Trophoblast cell (in vitro differentiated cells and primary cell): ENCODE measurements at regions not wholly inside any gene's neighbourhood (a gene's known extent, or its start where the extent isn't known, plus 50 kb on each side); places are given as distances from the start of the nearest gene placed in this dataset.

ENCODE experiments used
- DNase-seq, 2 donors: peaks; one replicate each; pipeline ENCODE4 v3.0.0-alpha.2; 2016
- H2AFZ ChIP-seq: 2 replicates; pipeline ENCODE4 v1.6.1; 2013; ENCODE audit warnings: low read length, moderate library complexity, mild to moderate bottlenecking; ENCODE audit not compliant: insufficient read depth, poor library complexity
- H2AK5ac ChIP-seq: 2 replicates; pipeline ENCODE4 v1.6.1; 2013; ENCODE audit warnings: mild to moderate bottlenecking, low read length
- H2BK120ac ChIP-seq: 2 replicates; pipeline ENCODE4 v1.6.1; 2013; ENCODE audit warnings: low read length, mild to moderate bottlenecking, moderate library complexity; ENCODE audit not compliant: insufficient read depth, poor library complexity
- H2BK12ac ChIP-seq: 2 replicates; pipeline ENCODE4 v1.6.1; 2013; ENCODE audit warnings: mild to moderate bottlenecking, low read length, moderate library complexity
- H2BK5ac ChIP-seq: 2 replicates; pipeline ENCODE4 v1.6.1; 2013; ENCODE audit warnings: low read length, low read depth, moderate library complexity, mild to moderate bottlenecking; ENCODE audit not compliant: poor library complexity
- H3K14ac ChIP-seq: 2 replicates; pipeline ENCODE4 v1.6.1; 2013; ENCODE audit warnings: mild to moderate bottlenecking, low read length
- H3K18ac ChIP-seq: 2 replicates; pipeline ENCODE4 v1.6.1; 2013; ENCODE audit warnings: mild to moderate bottlenecking, low read length
- H3K23ac ChIP-seq: 2 replicates; pipeline ENCODE4 v1.6.1; 2013; ENCODE audit warnings: low read length
- H3K27ac ChIP-seq: 2 replicates; pipeline ENCODE4 v1.5.1; 2013; ENCODE audit warnings: low read depth, mild to moderate bottlenecking, inconsistent platforms, low read length, moderate library complexity
- H3K27me3 ChIP-seq: 2 replicates; pipeline ENCODE4 v1.6.1; 2013; ENCODE audit warnings: inconsistent platforms, mild to moderate bottlenecking, low read length, moderate library complexity; ENCODE audit not compliant: insufficient read depth
- H3K36me3 ChIP-seq, 2 experiments: 1 replicate in 1 of 2; 2 replicates in 1 of 2; pipeline ENCODE4 v1.6.1; 2013; ENCODE audit warnings: low read length in 2 of 2, mild to moderate bottlenecking in 2 of 2, moderate library complexity in 1 of 2; ENCODE audit not compliant: insufficient read depth in 2 of 2, control insufficient read depth in 1 of 2
- H3K4ac ChIP-seq: 2 replicates; pipeline ENCODE4 v1.6.1; 2013; ENCODE audit warnings: low read depth, mild to moderate bottlenecking, low read length, moderate library complexity
- H3K4me1 ChIP-seq, 2 experiments: 1 replicate in 1 of 2; 2 replicates in 1 of 2; pipeline ENCODE4 v1.6.1; 2013; ENCODE audit warnings: low read length in 2 of 2, mild to moderate bottlenecking in 2 of 2, moderate library complexity in 1 of 2; ENCODE audit not compliant: insufficient read depth in 2 of 2, control insufficient read depth in 1 of 2
- H3K4me2 ChIP-seq: 2 replicates; pipeline ENCODE4 v1.6.1; 2013; ENCODE audit warnings: inconsistent platforms, mild to moderate bottlenecking, low read length, moderate library complexity
- H3K4me3 ChIP-seq: 2 replicates; pipeline ENCODE4 v1.5.1; 2013; ENCODE audit warnings: mild to moderate bottlenecking, low read depth, low read length, inconsistent platforms
- H3K79me1 ChIP-seq: one replicate; pipeline ENCODE4 v1.6.1; 2013; ENCODE audit warnings: low read length
- H3K79me2 ChIP-seq: 2 replicates; pipeline ENCODE4 v1.6.1; 2013; ENCODE audit warnings: low read length, mild to moderate bottlenecking; ENCODE audit not compliant: control insufficient read depth, insufficient read depth, poor library complexity
- H3K9ac ChIP-seq: 2 replicates; pipeline ENCODE4 v1.6.1; 2013; ENCODE audit warnings: mild to moderate bottlenecking, low read length
- H3K9me3 ChIP-seq: 2 replicates; pipeline ENCODE4 v1.6.1; 2013; ENCODE audit warnings: low read depth, mild to moderate bottlenecking, control low read depth, inconsistent platforms, low read length; ENCODE audit not compliant: insufficient read depth
- H4K12ac ChIP-seq: 2 replicates; pipeline ENCODE4 v1.6.1; 2013; ENCODE audit warnings: low read depth, mild to moderate bottlenecking, low read length, moderate library complexity
- H4K8ac ChIP-seq: 2 replicates; pipeline ENCODE4 v1.6.1; 2013; ENCODE audit warnings: low read depth, mild to moderate bottlenecking, low read length, moderate library complexity
- H4K91ac ChIP-seq: one replicate; pipeline ENCODE4 v1.6.1; 2013; ENCODE audit warnings: low read depth, mild to moderate bottlenecking, low read length, moderate library complexity
- WGBS: extraction: QIAGEN DNeasy Blood & Tissue Kit; methylation state at CpG from one replicate; pipeline ENCODE4 v1.1.7; 2013; ENCODE audit warnings: missing lambda C conversion rate; ENCODE audit not compliant: insufficient read length, insufficient coverage; ENCODE audit errors: extremely low coverage; 5-methylcytosine and 5-hydroxymethylcytosine counted together

DNA sequence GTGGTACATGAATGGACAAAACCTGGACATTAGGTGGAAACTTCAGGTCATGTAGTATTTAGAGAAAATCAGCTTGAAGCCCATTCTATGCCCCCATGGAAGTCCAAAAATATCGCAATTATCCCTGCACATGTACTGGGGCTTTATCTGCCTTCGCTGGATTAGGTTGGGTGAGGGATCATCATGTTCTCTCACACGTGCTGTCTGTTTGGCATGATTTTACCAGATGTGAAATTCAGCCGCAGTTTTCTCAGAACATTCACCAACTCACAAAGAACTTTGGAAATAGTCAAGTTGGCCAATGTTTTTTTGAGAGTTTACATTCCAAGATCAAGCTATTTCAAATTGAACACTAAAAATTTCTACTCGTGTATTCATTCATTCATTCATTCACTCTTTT is 459.8 kb upstream of the CITED2 start:
- Histone ChIP-seq H4K12ac (no peak overlapping the region), H4K91ac (no peak overlapping the region), H2BK5ac (no peak overlapping the region), H3K14ac (no peak overlapping the region), H2BK12ac (no peak overlapping the region), H3K4me1 (no peaks in the 10 kb centered on the region), H3K36me3 (no peaks in the 10 kb centered on the region), H3K9ac (no peak overlapping the region), H3K18ac (no peak overlapping the region), H3K79me1 (no peaks in the 10 kb centered on the region), H3K27me3 (no peaks in the 10 kb centered on the region), H3K23ac (no peak overlapping the region), H3K4me3 (no peak overlapping the region), H2AFZ (no peak overlapping the region), H3K9me3 (no peaks in the 10 kb centered on the region), H2AK5ac (no peak overlapping the region), H3K27ac (no peak overlapping the region), H3K4me2 (no peak overlapping the region), H3K79me2 (no peaks in the 10 kb centered on the region), H3K4ac (no peak overlapping the region), H4K8ac (no peak overlapping the region), H2BK120ac (no peak overlapping the region)
- WGBS = no CpG with 5 or more reads among the region's 5 CpGs
- no peak for DNase-seq

DNA sequence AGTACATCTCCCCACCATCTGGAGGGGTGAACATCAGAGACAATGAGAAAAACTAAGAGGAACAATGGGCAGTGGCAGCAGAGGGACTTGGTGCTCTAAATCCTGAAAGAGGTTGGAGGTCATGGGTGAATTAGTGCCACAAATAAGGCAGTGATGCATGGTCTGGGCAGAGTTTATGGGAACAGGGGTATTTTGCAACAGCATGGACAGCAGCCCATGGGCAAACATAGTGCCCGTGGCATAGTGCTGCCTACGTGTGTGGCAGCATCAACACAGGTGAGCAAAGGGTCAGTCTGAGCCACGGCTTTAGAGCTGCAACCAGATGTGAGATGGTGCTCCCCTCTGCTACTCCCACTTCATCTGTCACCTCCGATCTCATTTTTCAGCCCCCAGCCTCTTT is 459.1 kb upstream of the CITED2 start:
- H3K36me3 ChIP-seq = no peaks in the 10 kb centered on the region
- no peak overlapping the region for H3K27ac ChIP-seq
- H3K4me1 ChIP-seq = no peaks in the 10 kb centered on the region
- H2AFZ ChIP-seq = no peak overlapping the region
- H2BK5ac ChIP-seq = no peak overlapping the region
- no peaks in the 10 kb centered on the region for H3K79me2 ChIP-seq
- no peak overlapping the region for H3K4me2 ChIP-seq
- H3K9ac ChIP-seq = no peak overlapping the region
- no peak overlapping the region for H2AK5ac ChIP-seq
- no peak overlapping the region for H3K4me3 ChIP-seq
- no peak overlapping the region for H3K14ac ChIP-seq
- WGBS = no CpG with 5 or more reads among the region's 4 CpGs
- no peak overlapping the region for H3K4ac ChIP-seq
- no peak overlapping the region for H3K23ac ChIP-seq
- no peak overlapping the region for H2BK12ac ChIP-seq
- H4K8ac ChIP-seq = no peak overlapping the region
- H3K9me3 ChIP-seq = no peaks in the 10 kb centered on the region
- no peaks in the 10 kb centered on the region for H3K79me1 ChIP-seq
- no peak overlapping the region for H4K12ac ChIP-seq
- no peak overlapping the region for H3K18ac ChIP-seq
- no peaks in the 10 kb centered on the region for H3K27me3 ChIP-seq
- DNase-seq = no peak
- H2BK120ac ChIP-seq = no peak overlapping the region
- H4K91ac ChIP-seq = no peak overlapping the region

- Histone ChIP-seq H3K14ac (no peak overlapping the region), H2BK12ac (no peak overlapping the region), H2BK5ac (no peak overlapping the region), H2AFZ (no peak overlapping the region), H3K27me3 (no peaks in the 10 kb centered on the region), H3K23ac (no peak overlapping the region), H3K4ac (no peak overlapping the region), H3K4me1 (no peaks in the 10 kb centered on the region), H3K18ac (no peak overlapping the region), H2BK120ac (no peak overlapping the region), H3K9me3 (no peaks in the 10 kb centered on the region), H3K4me2 (no peak overlapping the region), H3K79me2 (no peaks in the 10 kb centered on the region), H4K91ac (no peak overlapping the region), H3K27ac (no peak overlapping the region), H2AK5ac (no peak overlapping the region), H3K4me3 (no peak overlapping the region), H4K8ac (no peak overlapping the region), H4K12ac (no peak overlapping the region), H3K79me1 (no peaks in the 10 kb centered on the region), H3K9ac (no peak overlapping the region), H3K36me3 (no peaks in the 10 kb centered on the region)
- no CpG with 5 or more reads among the region's 15 CpGs for WGBS
- no peak for DNase-seq
Observed at GRCh38 chr6:139832493-139833305, 458.3 kb upstream of the CITED2 start.

- Histone ChIP-seq H4K91ac (no peak overlapping the region), H2AFZ (no peak overlapping the region), H3K18ac (no peak overlapping the region)
Observed at GRCh38 chr6:139829576-139829975, 455.1 kb upstream of the CITED2 start.

More at GRCh38 chr6:139829576-139829975, 455.1 kb upstream of the CITED2 start:
- H3K79me2 ChIP-seq = no peaks in the 10 kb centered on the region
- no peak overlapping the region for H3K9ac ChIP-seq
- no peaks in the 10 kb centered on the region for H3K36me3 ChIP-seq
- H3K9me3 ChIP-seq = no peaks in the 10 kb centered on the region
- H2AK5ac ChIP-seq = no peak overlapping the region
- DNase-seq = peak in 1 of 2 donors; percentile 16
- H3K4me3 ChIP-seq = no peak overlapping the region
- H2BK5ac ChIP-seq = no peak overlapping the region
- no peak overlapping the region for H3K14ac ChIP-seq
- no peaks in the 10 kb centered on the region for H3K79me1 ChIP-seq
- H2BK12ac ChIP-seq = no peak overlapping the region
- no peak overlapping the region for H3K23ac ChIP-seq
- no peaks in the 10 kb centered on the region for H3K27me3 ChIP-seq
- H2BK120ac ChIP-seq = no peak overlapping the region
- no peak overlapping the region for H3K27ac ChIP-seq
- no peak overlapping the region for H4K12ac ChIP-seq
- WGBS = no CpG with 5 or more reads among the region's 4 CpGs
- H3K4ac ChIP-seq = no peak overlapping the region
- H3K4me1 ChIP-seq = no peaks in the 10 kb centered on the region
- H3K4me2 ChIP-seq = no peak overlapping the region
- H4K8ac ChIP-seq = no peak overlapping the region
